ENCODE measurements at regions not wholly inside any gene's neighbourhood (a gene's known extent, or its start where the extent isn't known, plus 50 kb on each side); places are given as distances from the start of the nearest gene placed in this dataset.

GRCh38 chrX:125219852-125220251, 99.8 kb upstream of the TEX13C start:
- WGBS (ENCODE audit: insufficient coverage): 100% methylated on average over 1 of the region's 4 CpGs
- H3K9me3 Mint-ChIP-seq (ENCODE audit: insufficient read depth): no peaks in the 10 kb centered on the region
- no peaks in the 10 kb centered on the region for H3K36me3 ChIP-seq (replicated peaks in 1 of 2; ENCODE audit: control extremely low read depth in 1 of 2, control insufficient read depth in 1 of 2, extremely low read depth in 1 of 2, insufficient read depth in 2 of 2, low read length in 1 of 2)
- H3K4me2 ChIP-seq (replicated peaks; ENCODE audit: low read depth, low read length, poor library complexity, severe bottlenecking): no peak overlapping the region
- POLR2A ChIA-PET: no interaction called here
- CTCF ChIA-PET: no interaction called here
- intact Hi-C loops (cut with micrococcal nuclease): no loop called here
- no peak overlapping the region for H2AFZ ChIP-seq (ENCODE audit: insufficient read depth, low read depth, low read length, poor library complexity, severe bottlenecking)
- H3K27ac Mint-ChIP-seq: no peak overlapping the region
- H3K9me3 ChIP-seq (ENCODE audit: control extremely low read depth in 1 of 3, control insufficient read depth in 2 of 3, insufficient read depth in 1 of 3, low read length in 2 of 3): no peaks in the 10 kb centered on the region
- no peak overlapping the region for H3K27ac ChIP-seq (ENCODE audit: low read length in 2 of 2)
- ATAC-seq (ENCODE audit: low read depth): no peak
- no peaks in the 10 kb centered on the region for H4K20me1 ChIP-seq (ENCODE audit: control insufficient read depth, insufficient read depth, low read length, poor library complexity, severe bottlenecking)
- no peak for TF ChIP-seq CTCF (IDR thresholded peaks at IDR 0.05)
- TF ChIP-seq EZH2 (IDR thresholded peaks at IDR 0.05; ENCODE audit: borderline replicate concordance, insufficient read depth, low read depth, low read length, poor library complexity, severe bottlenecking): no peak
- H3K27me3 Mint-ChIP-seq: no peaks in the 10 kb centered on the region
- H3K4me3 ChIP-seq (ENCODE audit: control extremely low read depth in 1 of 5, extremely low read depth in 1 of 5, insufficient read depth in 1 of 5, low read depth in 2 of 5, low read length in 4 of 5): no peak overlapping the region
- no peaks in the 10 kb centered on the region for H3K4me1 Mint-ChIP-seq
- no peaks in the 10 kb centered on the region for H3K4me1 ChIP-seq (ENCODE audit: control insufficient read depth in 2 of 2, insufficient read depth in 2 of 2, low read length in 2 of 2)
- H3K27me3 ChIP-seq (replicated peaks in 1 of 4; ENCODE audit: control extremely low read depth in 1 of 4, control insufficient read depth in 3 of 4, insufficient read depth in 4 of 4, low read length in 3 of 4): no peaks in the 10 kb centered on the region
- no peak for DNase-seq
- H3K9ac ChIP-seq (ENCODE audit: low read length): no peak overlapping the region
- H3K79me2 ChIP-seq (ENCODE audit: control insufficient read depth, insufficient read depth, low read length): no peaks in the 10 kb centered on the region
- no peak overlapping the region for H3K4me3 Mint-ChIP-seq

GRCh38 chrX:125236955-125237354, 82.7 kb upstream of the TEX13C start:
- POLR2A ChIA-PET: no interaction called here
- CTCF ChIA-PET: no interaction called here

More at GRCh38 chrX:125236955-125237354, 82.7 kb upstream of the TEX13C start:
- no peak overlapping the region for H2AFZ ChIP-seq (ENCODE audit: insufficient read depth, low read depth, low read length, poor library complexity, severe bottlenecking)
- Mint-ChIP-seq H3K4me3 (no peak overlapping the region), H3K4me1 (no peaks in the 10 kb centered on the region), H3K9me3 (ENCODE audit: insufficient read depth) (no peaks in the 10 kb centered on the region), H3K27me3 (no peaks in the 10 kb centered on the region), H3K27ac (no peak overlapping the region)
- ATAC-seq (ENCODE audit: low read depth): no peak
- intact Hi-C loops (cut with micrococcal nuclease): no loop called here
- no peaks in the 10 kb centered on the region for H4K20me1 ChIP-seq (ENCODE audit: control insufficient read depth, insufficient read depth, low read length, poor library complexity, severe bottlenecking)
- no peak overlapping the region for H3K27ac ChIP-seq (ENCODE audit: low read length in 2 of 2)
- H3K9ac ChIP-seq (ENCODE audit: low read length): no peak overlapping the region
- H3K27me3 ChIP-seq (replicated peaks in 1 of 4; ENCODE audit: control extremely low read depth in 1 of 4, control insufficient read depth in 3 of 4, insufficient read depth in 4 of 4, low read length in 3 of 4): no peaks in the 10 kb centered on the region
- H3K4me1 ChIP-seq (ENCODE audit: control insufficient read depth in 2 of 2, insufficient read depth in 2 of 2, low read length in 2 of 2): no peaks in the 10 kb centered on the region
- no CpG with 5 or more reads among the region's 1 CpG for WGBS (ENCODE audit: insufficient coverage)
- no peak for DNase-seq
- no peaks in the 10 kb centered on the region for H3K36me3 ChIP-seq (replicated peaks in 1 of 2; ENCODE audit: control extremely low read depth in 1 of 2, control insufficient read depth in 1 of 2, extremely low read depth in 1 of 2, insufficient read depth in 2 of 2, low read length in 1 of 2)
- no peak overlapping the region for H3K4me2 ChIP-seq (replicated peaks; ENCODE audit: low read depth, low read length, poor library complexity, severe bottlenecking)
- TF ChIP-seq CTCF (IDR thresholded peaks at IDR 0.05): no peak
- H3K4me3 ChIP-seq (ENCODE audit: control extremely low read depth in 1 of 5, extremely low read depth in 1 of 5, insufficient read depth in 1 of 5, low read depth in 2 of 5, low read length in 4 of 5): no peak overlapping the region
- H3K79me2 ChIP-seq (ENCODE audit: control insufficient read depth, insufficient read depth, low read length): no peaks in the 10 kb centered on the region
- H3K9me3 ChIP-seq (ENCODE audit: control extremely low read depth in 1 of 3, control insufficient read depth in 2 of 3, insufficient read depth in 1 of 3, low read length in 2 of 3): no peaks in the 10 kb centered on the region
